Endothelial cell (in vitro differentiated cells): ENCODE measurements at regions not wholly inside any gene's neighbourhood (a gene's known extent, or its start where the extent isn't known, plus 50 kb on each side); places are given as distances from the start of the nearest gene placed in this dataset.
"Not testable (repeated sequence)": the region's sequence is repeated elsewhere in the genome, so short reads cannot be mapped to it uniquely, and the experiment has no call there.

Experiments
- DNase-seq: peaks from one replicate; pipeline ENCODE4 v3.0.0; 2021; ENCODE audit warnings: low spot score
- H3K27ac Mint-ChIP-seq: one replicate; pipeline ENCODE4 v1.8.0; 2021; ENCODE audit warnings: mixed read lengths, inconsistent platforms; ENCODE audit not compliant: unreplicated experiment
- H3K27me3 Mint-ChIP-seq: one replicate; pipeline ENCODE4 v1.8.0; 2021; ENCODE audit warnings: mild to moderate bottlenecking, moderate library complexity, mixed read lengths, inconsistent platforms; ENCODE audit not compliant: unreplicated experiment
- H3K36me3 Mint-ChIP-seq: one replicate; pipeline ENCODE4 v1.8.0; 2021; ENCODE audit warnings: mild to moderate bottlenecking, low read depth, mixed read lengths, inconsistent platforms; ENCODE audit not compliant: unreplicated experiment
- H3K4me1 Mint-ChIP-seq: one replicate; pipeline ENCODE4 v1.8.0; 2021; ENCODE audit warnings: mild to moderate bottlenecking, mixed read lengths, inconsistent platforms; ENCODE audit not compliant: unreplicated experiment
- H3K4me3 Mint-ChIP-seq: one replicate; pipeline ENCODE4 v1.8.0; 2021; ENCODE audit warnings: mild to moderate bottlenecking, mixed read lengths, inconsistent platforms; ENCODE audit not compliant: unreplicated experiment
- H3K9me3 Mint-ChIP-seq: one replicate; pipeline ENCODE4 v1.8.0; 2021; ENCODE audit warnings: mixed read lengths, inconsistent platforms; ENCODE audit not compliant: unreplicated experiment
- TF ChIP-seq, protein P1 (sequence below): fragments of 200-600 bp; sonication (generic); IDR thresholded peaks from one replicate; pipeline ENCODE4 v1.5.0; 2021; ENCODE audit warnings: antibody characterized with exemption; ENCODE audit not compliant: unreplicated experiment

DNA sequence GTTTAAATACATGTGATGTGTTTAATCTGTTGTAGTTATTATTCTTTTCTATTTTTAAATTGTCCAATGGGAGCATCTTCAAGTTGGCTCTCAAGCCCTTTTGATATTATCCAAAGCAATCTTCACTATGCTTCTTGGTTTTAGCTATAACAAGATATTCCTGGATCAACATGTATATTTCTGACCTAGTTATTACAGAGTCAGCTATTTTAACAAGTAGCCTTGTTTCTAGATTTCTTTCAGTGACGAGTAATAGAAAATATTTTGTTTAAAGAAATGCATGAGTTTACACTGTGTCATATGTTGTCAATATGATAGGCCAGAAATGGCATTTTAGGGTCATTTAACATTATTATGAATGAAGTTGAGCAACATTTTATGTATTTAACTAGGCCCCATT lies 421.8 kb upstream of the MAP2 start:
- H3K27me3 Mint-ChIP-seq: no peaks in the 10 kb centered on the region
- H3K4me3 Mint-ChIP-seq: no peak overlapping the region
- H3K27ac Mint-ChIP-seq: no peak overlapping the region
- no peaks in the 10 kb centered on the region for H3K4me1 Mint-ChIP-seq
- peaks cover 6% of the 10 kb centered on the region for H3K36me3 Mint-ChIP-seq
- peaks cover 5% of the 10 kb centered on the region for H3K9me3 Mint-ChIP-seq
- DNase-seq: no peak
- TF ChIP-seq, protein P1, sequence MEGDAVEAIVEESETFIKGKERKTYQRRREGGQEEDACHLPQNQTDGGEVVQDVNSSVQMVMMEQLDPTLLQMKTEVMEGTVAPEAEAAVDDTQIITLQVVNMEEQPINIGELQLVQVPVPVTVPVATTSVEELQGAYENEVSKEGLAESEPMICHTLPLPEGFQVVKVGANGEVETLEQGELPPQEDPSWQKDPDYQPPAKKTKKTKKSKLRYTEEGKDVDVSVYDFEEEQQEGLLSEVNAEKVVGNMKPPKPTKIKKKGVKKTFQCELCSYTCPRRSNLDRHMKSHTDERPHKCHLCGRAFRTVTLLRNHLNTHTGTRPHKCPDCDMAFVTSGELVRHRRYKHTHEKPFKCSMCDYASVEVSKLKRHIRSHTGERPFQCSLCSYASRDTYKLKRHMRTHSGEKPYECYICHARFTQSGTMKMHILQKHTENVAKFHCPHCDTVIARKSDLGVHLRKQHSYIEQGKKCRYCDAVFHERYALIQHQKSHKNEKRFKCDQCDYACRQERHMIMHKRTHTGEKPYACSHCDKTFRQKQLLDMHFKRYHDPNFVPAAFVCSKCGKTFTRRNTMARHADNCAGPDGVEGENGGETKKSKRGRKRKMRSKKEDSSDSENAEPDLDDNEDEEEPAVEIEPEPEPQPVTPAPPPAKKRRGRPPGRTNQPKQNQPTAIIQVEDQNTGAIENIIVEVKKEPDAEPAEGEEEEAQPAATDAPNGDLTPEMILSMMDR: no peak

DNA sequence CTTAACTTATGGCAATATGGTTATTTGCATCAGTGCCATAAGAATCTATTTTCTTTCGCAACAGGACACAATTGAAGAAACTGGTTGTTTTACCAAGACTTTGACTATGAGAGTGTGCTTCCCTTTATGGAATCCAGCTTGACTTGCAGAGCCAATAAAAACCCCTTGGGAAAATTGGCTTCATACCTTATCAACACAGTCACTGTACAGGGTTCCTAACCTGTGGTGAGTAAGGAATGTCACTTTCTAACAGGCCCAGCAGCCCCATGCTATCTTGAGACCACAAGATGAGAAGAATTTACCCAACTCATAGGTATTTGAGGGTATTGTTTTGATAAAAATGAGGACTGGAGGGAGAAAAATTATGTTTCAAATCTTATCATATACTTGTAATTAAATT lies 418.5 kb upstream of the MAP2 start:
- Mint-ChIP-seq H3K4me3 (no peak overlapping the region), H3K4me1 (no peaks in the 10 kb centered on the region)

DNA sequence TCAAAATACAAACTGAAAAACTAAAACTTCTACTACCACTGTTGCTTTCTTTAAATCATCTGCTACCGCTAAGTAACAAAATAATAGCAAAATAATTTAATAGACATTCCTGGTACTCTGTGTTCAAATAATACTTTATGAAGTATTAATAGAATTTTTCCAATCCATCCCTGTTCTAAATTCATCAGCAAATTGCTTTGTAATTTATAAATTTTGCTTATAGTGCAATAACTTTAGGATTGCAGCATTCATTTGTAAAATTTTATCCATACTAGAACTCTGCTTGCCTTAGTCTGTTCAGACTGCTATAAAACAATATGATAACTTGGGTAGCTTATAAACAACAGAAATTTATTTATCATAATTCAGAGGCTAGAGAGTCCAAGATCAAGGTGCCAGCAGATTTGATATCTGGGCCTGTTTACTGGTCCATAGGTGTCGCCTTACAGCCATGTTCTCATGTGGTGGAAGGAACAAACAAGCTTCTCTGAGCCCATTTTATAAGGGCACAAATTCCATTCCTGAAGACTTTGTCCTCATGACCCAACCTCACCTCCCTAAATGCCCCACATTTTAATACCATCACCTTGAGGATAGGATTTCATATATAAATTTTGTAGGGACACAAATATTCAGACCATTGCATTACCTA lies 415.1 kb upstream of the MAP2 start:
- no peak for DNase-seq
- TF ChIP-seq, protein P1: no peak

More for the DNA sequence above, 418.5 kb upstream of the MAP2 start:
- TF ChIP-seq, protein P1: no peak
- Mint-ChIP-seq H3K36me3 (peaks cover 7% of the 10 kb centered on the region), H3K9me3 (peaks cover 8% of the 10 kb centered on the region), H3K27me3 (no peaks in the 10 kb centered on the region), H3K27ac (no peak overlapping the region)
- no peak for DNase-seq

DNA sequence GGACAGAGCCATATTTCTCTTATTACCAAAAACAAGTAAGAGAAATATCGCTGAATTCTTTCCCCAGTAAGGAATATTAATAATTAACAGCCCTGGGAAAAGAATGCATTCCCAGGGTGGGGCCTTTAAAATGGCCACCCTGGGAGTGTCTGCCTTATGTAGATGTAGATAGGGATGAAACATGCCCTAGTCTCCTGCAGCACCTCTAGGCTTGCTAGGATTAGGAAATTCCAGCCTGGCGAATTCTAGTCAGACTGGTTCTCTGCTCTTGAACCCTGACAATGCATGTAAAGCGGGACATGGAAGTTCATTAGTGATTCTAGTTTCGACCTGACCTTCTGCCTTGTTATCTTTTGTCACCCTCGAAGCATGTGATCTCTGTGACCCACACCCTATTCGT lies 405.2 kb upstream of the MAP2 start:
- not testable (repeated sequence) for H3K36me3 Mint-ChIP-seq, H3K27me3 Mint-ChIP-seq, H3K4me1 Mint-ChIP-seq, H3K27ac Mint-ChIP-seq, H3K4me3 Mint-ChIP-seq, H3K9me3 Mint-ChIP-seq, DNase-seq

More for the DNA sequence above, 415.1 kb upstream of the MAP2 start:
- H3K27me3 Mint-ChIP-seq: no peaks in the 10 kb centered on the region
- peaks cover 8% of the 10 kb centered on the region for H3K9me3 Mint-ChIP-seq
- no peaks in the 10 kb centered on the region for H3K4me1 Mint-ChIP-seq
- peaks cover 7% of the 10 kb centered on the region for H3K36me3 Mint-ChIP-seq
- H3K4me3 Mint-ChIP-seq: no peak overlapping the region
- no peak overlapping the region for H3K27ac Mint-ChIP-seq

DNA sequence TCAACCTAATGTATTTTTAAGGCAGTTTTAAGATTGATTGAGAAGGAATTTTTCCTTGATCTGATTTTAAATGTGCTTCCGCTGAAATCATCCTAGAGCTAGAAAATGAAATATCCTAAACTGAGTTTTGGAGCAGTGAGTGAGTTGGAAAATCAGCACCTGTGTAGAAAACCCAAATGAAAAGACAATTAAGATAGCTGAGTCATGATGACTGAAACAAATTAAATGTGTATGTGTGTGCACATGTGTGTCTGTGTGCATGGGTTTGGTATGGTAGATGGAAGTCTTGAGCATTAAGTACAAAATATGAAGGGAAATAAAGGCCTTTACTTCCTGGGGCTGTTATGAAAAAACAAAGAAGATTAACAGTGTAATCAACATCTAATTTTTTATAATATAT lies 394.6 kb upstream of the MAP2 start:
- DNase-seq: no peak
- H3K36me3 Mint-ChIP-seq: no peaks in the 10 kb centered on the region
- no peaks in the 10 kb centered on the region for H3K9me3 Mint-ChIP-seq
- H3K27me3 Mint-ChIP-seq: peaks cover 1% of the 10 kb centered on the region
- H3K27ac Mint-ChIP-seq: no peak overlapping the region
- no peaks in the 10 kb centered on the region for H3K4me1 Mint-ChIP-seq
- TF ChIP-seq, protein P1: no peak
- no peak overlapping the region for H3K4me3 Mint-ChIP-seq
